Mucosa of descending colon (tissue), 3 donors: ENCODE measurements at regions not wholly inside any gene's neighbourhood (a gene's known extent, or its start where the extent isn't known, plus 50 kb on each side); places are given as distances from the start of the nearest gene placed in this dataset.

Experiments
- ATAC-seq: fragments of 200-7000 bp; cut with Tn5 transposase; one replicate; pipeline ENCODE4 v1.9.1; 2020; ENCODE audit warnings: mild to moderate bottlenecking, moderate library complexity
- DNase-seq, 3 donors: peaks; one replicate each; pipeline ENCODE4 v3.0.0-alpha.2; 2020
- H3K36me3 ChIP-seq: fragments of 200-600 bp; one replicate; pipeline ENCODE4 v1.8.0; 2021; ENCODE audit warnings: low read depth, mild to moderate bottlenecking
- H3K4me1 ChIP-seq: fragments of 200-600 bp; one replicate; pipeline ENCODE4 v1.8.0; 2021; ENCODE audit warnings: low read depth, mild to moderate bottlenecking
- H3K4me3 ChIP-seq: fragments of 200-600 bp; one replicate; pipeline ENCODE4 v1.8.0; 2021; ENCODE audit warnings: mild to moderate bottlenecking
- H3K9me3 ChIP-seq: fragments of 200-600 bp; one replicate; pipeline ENCODE4 v1.8.0; 2021; ENCODE audit warnings: mild to moderate bottlenecking
- CTCF ChIP-seq: fragments of 200-600 bp; IDR thresholded peaks from one replicate; pipeline ENCODE4 v1.8.0; 2022; ENCODE audit warnings: antibody characterized with exemption, mild to moderate bottlenecking
- intact Hi-C, 2 donors: fragments of 100-400 bp; cut with DNase I in 1 of 2; cut with micrococcal nuclease in 1 of 2; formaldehyde crosslinking; loops; one replicate each; pipeline versions ENCODE4 v1.11.0 to v1.11.1; 2022; cut with DNase I, micrococcal nuclease
- donor health status: DM: no; HTN: no; CAD: no; lungs with moderate emphysema.
- donor health status: DM: no; HTN: no; CAD: no.
- donor health status: DM: no; HTN: yes; CAD: no.

GRCh38 chr6:4322134-4322845 is 186.9 kb upstream of the ECI2 start:
- no peaks in the 10 kb centered on the region for H3K9me3 ChIP-seq
- H3K4me1 ChIP-seq, result peaks cover 29% of the 10 kb centered on the region
- no peak overlapping the region for H3K4me3 ChIP-seq
- intact Hi-C loops, result no loop called here
- no peak for DNase-seq
- no peaks in the 10 kb centered on the region for H3K36me3 ChIP-seq
- peak; percentile 1 for ATAC-seq
- TF ChIP-seq CTCF, result no peak

DNA sequence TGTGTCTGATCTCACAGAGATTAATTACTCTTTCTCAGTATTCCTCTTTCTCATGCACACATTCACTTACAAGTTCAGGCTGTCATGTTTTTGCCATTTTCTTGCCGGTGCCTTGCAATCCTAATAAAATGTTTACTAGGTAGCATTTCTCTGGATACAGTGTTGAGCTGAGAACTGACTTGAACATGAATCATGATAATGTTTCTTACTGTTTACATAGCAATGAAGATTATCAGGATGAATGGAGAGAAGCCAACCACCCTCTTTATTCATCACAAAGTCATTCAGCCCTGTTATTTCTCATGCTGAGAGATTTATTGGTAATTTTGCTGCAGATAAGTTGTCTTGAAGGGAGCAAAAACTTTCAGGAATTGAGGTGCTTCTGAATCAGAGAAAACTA is 185.5 kb upstream of the ECI2 start:
- Histone ChIP-seq H3K9me3 (no peaks in the 10 kb centered on the region), H3K4me3 (no peak overlapping the region), H3K4me1 (peaks cover 37% of the 10 kb centered on the region), H3K36me3 (no peaks in the 10 kb centered on the region)
- intact Hi-C loops, result no loop called here
- ATAC-seq (peak; percentile 49), DNase-seq (no peak)
- no peak for TF ChIP-seq CTCF

DNA sequence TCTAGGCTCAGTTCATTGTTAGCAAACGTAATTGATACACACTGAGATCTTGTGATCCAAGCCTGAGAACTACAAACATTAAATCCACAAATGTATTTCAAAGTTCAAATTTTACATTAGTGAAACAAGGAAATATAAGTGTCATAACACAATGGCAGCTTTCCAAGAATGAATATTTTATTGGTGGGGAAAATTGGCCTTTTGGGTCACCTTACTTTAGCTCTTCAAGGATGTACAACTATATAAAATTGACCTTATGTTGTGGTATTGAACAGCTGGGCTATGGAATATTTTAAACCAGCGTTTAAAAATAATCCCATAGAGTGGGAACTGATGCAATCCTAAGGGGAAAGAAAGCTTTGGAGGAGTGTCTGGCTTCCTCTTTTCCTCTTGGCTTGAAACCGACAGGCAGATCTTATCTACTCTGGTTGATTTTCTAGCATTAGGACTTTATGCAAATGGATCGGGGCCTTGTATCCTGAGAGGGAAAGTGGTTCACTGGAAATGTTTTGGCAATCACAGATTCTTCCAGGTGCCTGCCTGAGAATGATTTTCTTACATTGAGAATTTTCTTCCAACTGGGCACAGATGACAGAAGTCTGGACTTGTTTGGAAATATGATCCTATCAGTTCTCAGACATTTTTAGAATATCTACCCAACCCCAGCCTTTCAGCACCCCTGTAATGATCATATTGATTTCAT is 184.8 kb upstream of the ECI2 start:
- Histone ChIP-seq H3K9me3 (no peaks in the 10 kb centered on the region), H3K36me3 (no peaks in the 10 kb centered on the region), H3K4me1 (peaks cover 37% of the 10 kb centered on the region), H3K4me3 (no peak overlapping the region)
- intact Hi-C loops, result no loop called here
- ATAC-seq (peak; percentile 57), DNase-seq (no peak)
- TF ChIP-seq CTCF, result no peak

DNA sequence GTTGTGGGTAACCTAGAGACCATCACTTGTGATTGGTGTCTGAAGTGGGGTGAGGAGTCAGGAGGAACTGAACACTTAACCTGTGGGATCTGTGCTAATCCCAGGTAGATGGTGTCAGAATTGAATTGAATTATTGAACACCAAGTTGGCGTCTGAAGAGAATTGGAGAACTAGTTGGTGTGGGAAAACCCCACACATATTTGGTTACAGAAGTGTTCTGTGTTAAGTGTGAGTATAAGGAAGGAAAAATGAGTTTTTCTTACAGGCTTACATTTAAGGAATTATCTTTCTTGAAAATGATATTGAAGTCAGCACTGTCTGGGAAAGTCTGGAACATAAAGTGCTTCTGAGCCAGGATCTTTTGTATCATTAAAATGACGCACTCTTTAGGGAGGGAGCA is 182.9 kb upstream of the ECI2 start:
- Histone ChIP-seq H3K9me3 (no peaks in the 10 kb centered on the region), H3K4me3 (no peak overlapping the region), H3K4me1 (peaks cover 37% of the 10 kb centered on the region), H3K36me3 (no peaks in the 10 kb centered on the region)
- TF ChIP-seq CTCF, result no peak
- DNase-seq (no peak), ATAC-seq (no peak)
- intact Hi-C loops, result no loop called here

- H3K4me1 ChIP-seq, result peaks cover 37% of the 10 kb centered on the region
- intact Hi-C loops, result no loop called here
- H3K36me3 ChIP-seq, result no peaks in the 10 kb centered on the region
- no peak for TF ChIP-seq CTCF
- DNase-seq, result peak; percentile 61 to 80 (median 67)
- peaks cover 9% of the 10 kb centered on the region for H3K9me3 ChIP-seq
- peak; percentile 80 for ATAC-seq
- no peak overlapping the region for H3K4me3 ChIP-seq
These were observed 181.6 kb upstream of the ECI2 start for GRCh38 chr6:4316867-4317400.
